Body of pancreas (tissue), 4 donors: ENCODE measurements at regions not wholly inside any gene's neighbourhood (a gene's known extent, or its start where the extent isn't known, plus 50 kb on each side); places are given as distances from the start of the nearest gene placed in this dataset.
"Not testable (repeated sequence)": the region's sequence is repeated elsewhere in the genome, so short reads cannot be mapped to it uniquely, and the experiment has no call there.

ENCODE experiments used
- ATAC-seq: fragments of 150-250 bp; one replicate; pipeline ENCODE4 v1.9.1; 2016
- DNase-seq, 4 donors: peaks; one replicate each; pipeline ENCODE4 v3.0.0-alpha.2; 2019
- H3K27ac ChIP-seq, 4 donors: fragments of 200-600 bp; sonication (generic); 1 replicate in 3 of 4; 2 replicates in 1 of 4; pipeline versions ENCODE4 v1.5.1 to v1.6.1; 2016 to 2019; ENCODE audit warnings: mild to moderate bottlenecking in 1 of 4, mixed read lengths in 1 of 4, moderate library complexity in 1 of 4
- H3K27me3 ChIP-seq, 2 donors: fragments of 200-600 bp; sonication (generic); one replicate each; pipeline ENCODE4 v1.6.0; 2016; ENCODE audit warnings: mild to moderate bottlenecking in 1 of 2
- H3K36me3 ChIP-seq, 2 donors: fragments of 200-600 bp; sonication (generic); replicated peaks in 1 of 2; 2 replicates each; pipeline ENCODE4 v1.5.1; 2016; ENCODE audit warnings: low read depth in 2 of 2; ENCODE audit not compliant: insufficient read depth in 1 of 2
- H3K4me1 ChIP-seq: fragments of 200-600 bp; sonication (generic); one replicate; pipeline ENCODE4 v1.6.0; 2016
- H3K4me3 ChIP-seq, 2 donors: fragments of 200-600 bp; sonication (generic); 1 replicate in 1 of 2; 2 replicates in 1 of 2; pipeline ENCODE4 v1.5.1; 2016 to 2019
- H3K9me3 ChIP-seq, 3 donors: fragments of 200-600 bp; sonication (generic); 1 replicate in 2 of 3; 2 replicates in 1 of 3; pipeline ENCODE4 v1.5.1; 2016
- WGBS, 2 donors: methylation state at CpG; one replicate each; pipeline ENCODE4 v1.1.5; 2017; 5-methylcytosine and 5-hydroxymethylcytosine counted together
- intact Hi-C: fragments of 100-400 bp; cut with DNase I; formaldehyde crosslinking; loops from one replicate; pipeline ENCODE4 v1.15.1; 2023

DNA sequence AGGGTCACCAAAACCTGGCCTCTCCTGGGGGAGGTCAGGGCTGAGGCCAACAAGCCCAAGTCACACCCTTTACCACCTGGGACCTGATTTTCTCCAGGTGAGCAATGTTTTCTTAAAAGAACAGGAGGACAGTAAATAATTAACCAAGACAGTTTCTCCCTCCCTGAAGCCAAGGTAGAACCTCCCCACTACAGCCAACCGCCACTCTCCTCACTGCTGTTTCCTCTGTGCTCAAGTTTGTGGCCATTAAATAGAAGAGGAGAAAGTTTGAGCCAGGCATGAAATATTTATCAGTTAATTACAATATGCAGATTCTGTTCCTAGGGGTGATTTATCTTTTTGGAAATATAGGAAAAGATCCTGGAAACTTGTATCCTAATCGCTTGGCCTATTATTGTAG, 150.6 kb upstream of the ANKRD20A1 start:
- peak in 3 of 4 donors; percentile 19 to 42 (median 37) for DNase-seq
- H3K4me1 ChIP-seq, intact Hi-C loops: not testable (repeated sequence)

DNA sequence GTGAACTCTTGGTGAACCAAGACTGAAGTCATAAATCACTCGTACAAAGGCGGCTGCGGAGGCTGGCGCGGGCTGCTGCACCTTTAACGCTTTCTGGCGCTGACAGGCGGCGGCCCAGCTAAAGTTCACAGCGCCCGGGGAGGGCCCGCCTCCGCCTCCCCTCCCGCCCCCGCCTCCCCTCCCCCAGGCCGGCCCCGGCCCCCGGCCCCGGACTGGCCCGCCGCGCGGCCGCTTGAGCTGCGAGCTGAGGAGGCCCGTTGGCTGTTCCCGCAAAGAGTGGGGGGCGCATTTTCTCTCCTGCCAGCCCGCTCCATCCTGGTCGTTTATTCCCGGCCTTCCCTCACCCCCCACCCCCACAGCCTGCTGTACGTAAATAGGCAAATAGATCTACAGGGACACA, 147.3 kb upstream of the ANKRD20A1 start:
- H3K9me3 ChIP-seq, H3K4me1 ChIP-seq, H3K36me3 ChIP-seq, H3K27ac ChIP-seq, H3K4me3 ChIP-seq, intact Hi-C loops, H3K27me3 ChIP-seq: not testable (repeated sequence)
- WGBS, 2 donors, result no CpG with 5 or more reads among the region's 32 CpGs
- ATAC-seq (peak; percentile 52), DNase-seq (peak in 2 of 4 donors; percentile 5)

More for the DNA sequence above, 150.6 kb upstream of the ANKRD20A1 start:
- ATAC-seq, H3K9me3 ChIP-seq, H3K4me3 ChIP-seq, H3K27me3 ChIP-seq, H3K36me3 ChIP-seq, H3K27ac ChIP-seq: not testable (repeated sequence)
- no CpG with 5 or more reads among the region's 2 CpGs for WGBS, 2 donors

DNA sequence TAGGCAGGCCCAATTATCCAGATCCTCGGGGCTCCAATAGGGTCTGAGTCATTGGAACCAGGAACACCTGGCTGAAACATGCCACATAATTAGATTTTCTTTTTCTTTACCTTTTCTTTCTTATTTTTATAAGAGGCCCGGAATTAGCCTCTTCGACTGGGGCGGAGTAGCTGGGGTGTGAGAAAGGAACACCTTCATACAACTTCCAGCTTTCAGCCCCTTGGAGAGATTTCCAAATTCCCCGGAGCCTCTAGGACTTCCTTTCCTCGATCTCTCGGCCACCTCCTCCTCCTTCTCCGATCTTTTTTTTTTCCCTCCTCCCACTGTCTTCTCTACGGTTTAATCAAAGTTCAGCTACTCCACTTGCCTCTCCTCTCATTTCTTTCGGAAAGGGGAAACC, 146.8 kb upstream of the ANKRD20A1 start:
- peak in 3 of 4 donors; percentile 2 to 8 (median 5) for DNase-seq
- H3K4me1 ChIP-seq, H3K27ac ChIP-seq, H3K4me3 ChIP-seq, ATAC-seq, H3K9me3 ChIP-seq, H3K36me3 ChIP-seq, intact Hi-C loops, H3K27me3 ChIP-seq: not testable (repeated sequence)
- 56 to 73% methylated on average over 5 to 6 of the region's 10 CpGs for WGBS, 2 donors

DNA sequence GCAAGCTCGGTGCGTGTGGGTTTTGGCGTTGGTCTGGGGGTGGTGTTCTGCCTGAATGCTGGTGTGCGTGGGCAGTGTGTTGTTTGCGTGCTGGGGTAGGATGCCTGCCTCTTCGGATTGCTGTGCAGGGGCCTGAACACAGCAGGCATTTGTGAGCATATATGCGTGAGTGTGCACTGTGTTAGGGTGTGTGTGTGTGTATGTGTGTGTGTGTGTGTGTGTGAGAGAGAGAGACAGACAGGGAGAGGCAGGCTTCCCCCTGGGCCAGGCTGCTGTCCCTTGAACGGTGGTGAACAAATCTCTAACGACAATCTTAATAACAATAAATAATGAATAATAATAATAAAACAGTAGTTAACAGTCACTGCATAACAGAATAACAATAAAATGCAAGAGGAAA, 145.8 kb upstream of the ANKRD20A1 start:
- WGBS, 2 donors, result 48 to 58% methylated on average over 2 to 4 of the region's 9 CpGs

DNA sequence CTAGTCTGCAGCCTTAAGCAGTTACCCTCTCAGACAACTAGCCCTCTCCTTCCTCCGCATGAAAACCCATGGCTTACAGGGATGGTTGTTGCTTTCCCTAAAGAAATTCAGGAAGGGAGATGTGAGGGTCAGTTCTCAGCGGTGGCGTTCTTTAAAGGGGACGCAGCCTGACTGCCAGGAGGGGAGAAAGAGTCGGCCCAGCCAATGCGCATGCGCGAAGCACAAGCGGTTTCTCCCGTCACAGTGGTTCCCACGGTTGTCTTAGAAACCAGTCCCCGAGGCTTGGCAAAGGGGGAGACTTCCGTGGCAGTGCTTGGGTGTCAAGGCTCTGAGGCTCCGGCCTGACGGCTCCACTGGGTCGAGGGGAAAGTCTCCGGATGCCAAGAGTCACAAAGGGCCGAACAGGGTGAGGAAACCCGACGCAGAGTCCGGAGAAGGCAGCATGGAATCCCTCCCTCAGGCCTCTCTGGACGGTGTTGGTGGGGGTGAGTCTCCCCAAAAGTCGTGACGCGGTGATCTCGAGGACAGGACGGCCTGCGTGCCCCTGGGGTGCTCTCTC, 140.8 kb upstream of the ANKRD20A1 start:
- WGBS, 2 donors, result 16% methylated on average over 10 of the region's 28 CpGs; no CpG with 5 or more reads in 1 of the 2 donors
- H3K9me3 ChIP-seq, intact Hi-C loops, H3K36me3 ChIP-seq, H3K27me3 ChIP-seq, H3K4me3 ChIP-seq, H3K27ac ChIP-seq, H3K4me1 ChIP-seq, ATAC-seq: not testable (repeated sequence)
- peak; percentile 10 to 65 (median 58) for DNase-seq

More for the DNA sequence above, 145.8 kb upstream of the ANKRD20A1 start:
- H3K27me3 ChIP-seq, H3K9me3 ChIP-seq, H3K36me3 ChIP-seq, intact Hi-C loops, H3K4me3 ChIP-seq, H3K4me1 ChIP-seq, DNase-seq, H3K27ac ChIP-seq, ATAC-seq: not testable (repeated sequence)

DNA sequence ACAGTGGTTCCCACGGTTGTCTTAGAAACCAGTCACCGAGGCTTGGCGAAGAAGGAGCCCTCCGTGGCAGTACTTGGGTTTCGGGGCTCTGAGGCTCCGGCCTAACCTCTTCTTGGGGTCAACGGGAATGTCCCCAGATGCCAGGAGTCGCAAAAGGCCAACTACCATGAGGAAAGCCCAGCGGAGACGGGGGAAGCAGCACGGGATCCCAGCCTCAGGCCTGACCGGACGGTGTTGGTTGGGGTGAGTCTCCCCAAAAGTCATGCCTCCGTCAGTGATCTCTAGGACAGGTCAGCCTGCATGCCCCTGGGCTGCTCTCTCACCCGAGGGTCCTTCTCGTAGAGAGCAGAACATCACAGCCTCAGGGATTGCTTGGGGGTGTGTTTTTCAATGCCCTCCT, 138.2 kb upstream of the ANKRD20A1 start:
- ATAC-seq, result not testable (repeated sequence)
- WGBS, 2 donors, result 63% methylated on average over 16 of the region's 16 CpGs; no CpG with 5 or more reads in 1 of the 2 donors

DNA sequence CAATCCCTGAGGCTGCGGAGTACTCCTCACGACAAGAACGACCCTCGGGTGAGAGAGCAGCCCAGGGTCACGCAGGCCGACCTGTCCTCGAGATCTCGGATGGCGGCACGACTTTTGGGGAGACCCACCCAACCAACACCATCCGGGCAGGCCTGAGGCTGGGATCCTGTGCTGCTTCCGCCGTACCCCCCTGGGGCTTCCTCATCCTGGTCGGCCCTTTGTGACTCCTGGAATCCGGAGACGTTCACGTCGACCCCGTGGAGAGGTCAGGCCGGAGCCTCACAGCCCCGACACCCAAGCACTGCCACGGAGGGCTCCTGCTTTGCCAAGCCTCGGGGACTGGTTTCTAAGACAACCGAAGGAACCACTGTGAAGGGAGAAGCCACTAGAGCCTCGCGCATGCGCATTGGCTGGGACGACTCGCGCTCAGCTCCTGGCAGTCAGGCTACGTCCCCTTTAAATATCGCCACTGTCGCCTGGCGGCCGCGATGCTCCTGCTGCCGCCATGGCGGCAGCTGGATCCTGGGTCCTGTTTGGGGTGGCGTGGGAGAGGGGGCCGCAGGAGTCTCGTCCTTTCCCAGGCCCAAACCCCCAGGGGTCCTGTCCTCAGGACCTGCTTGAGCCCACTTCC, 136.2 kb upstream of the ANKRD20A1 start:
- H3K4me1 ChIP-seq, H3K27me3 ChIP-seq, H3K9me3 ChIP-seq, H3K4me3 ChIP-seq, DNase-seq, H3K36me3 ChIP-seq, intact Hi-C loops, H3K27ac ChIP-seq: not testable (repeated sequence)
- ATAC-seq, result peak; percentile 89
- no CpG with 5 or more reads among the region's 41 CpGs for WGBS, 2 donors

More for the DNA sequence above, 138.2 kb upstream of the ANKRD20A1 start:
- DNase-seq, result peak in 3 of 4 donors; percentile 0 to 9 (median 8)
- H3K36me3 ChIP-seq, H3K27me3 ChIP-seq, H3K4me3 ChIP-seq, H3K4me1 ChIP-seq, H3K27ac ChIP-seq, intact Hi-C loops, H3K9me3 ChIP-seq: not testable (repeated sequence)

DNA sequence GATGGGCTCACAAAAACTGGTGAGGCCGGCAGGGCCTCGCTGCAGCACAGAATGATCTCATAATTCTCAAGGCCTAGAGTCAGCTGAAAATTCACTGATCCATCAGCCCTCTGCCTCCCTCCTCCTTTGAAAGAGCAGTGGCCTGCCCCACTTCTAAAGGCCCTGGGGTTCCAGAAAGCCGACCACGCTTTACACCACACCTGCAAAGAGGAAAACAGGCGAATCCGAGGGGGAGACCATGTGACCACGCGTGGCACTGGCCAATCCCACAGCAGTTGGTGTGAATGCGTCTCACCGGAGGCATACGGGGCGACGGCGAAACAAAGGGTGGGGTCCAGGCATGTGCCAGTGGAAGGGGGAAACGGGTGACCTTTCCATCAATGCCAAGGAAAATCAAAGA, 135.5 kb upstream of the ANKRD20A1 start:
- H3K4me3 ChIP-seq, H3K4me1 ChIP-seq, H3K36me3 ChIP-seq, intact Hi-C loops, H3K9me3 ChIP-seq, H3K27me3 ChIP-seq: not testable (repeated sequence)
- peak; percentile 19 for ATAC-seq
- peak overlapping the region in 3 of 4 donors; percentile 52 to 59 (median 58) for H3K27ac ChIP-seq
- WGBS, 2 donors, result 0 to 1% methylated on average over 4 to 8 of the region's 15 CpGs
- peak; percentile 3 to 41 (median 26) for DNase-seq

DNA sequence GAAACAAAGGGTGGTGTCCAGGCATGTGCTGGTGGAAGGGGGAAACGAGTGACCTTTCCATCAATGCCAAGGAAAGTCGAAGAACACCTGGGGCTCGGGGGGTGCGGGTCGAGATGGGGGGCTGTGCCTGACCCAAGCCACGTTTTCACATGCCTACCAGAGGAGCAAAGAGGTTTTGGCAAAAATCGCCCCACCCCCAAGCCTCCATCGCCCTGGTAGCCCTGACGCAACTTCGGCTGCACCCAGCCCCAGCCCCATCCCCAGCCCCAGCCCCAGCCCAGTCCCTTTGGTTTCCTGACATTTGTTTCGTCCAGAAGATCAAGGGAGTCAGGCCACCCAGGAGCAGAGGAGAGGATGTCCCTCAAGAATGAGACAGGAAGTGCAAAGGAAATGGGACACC, 133.8 kb upstream of the ANKRD20A1 start:
- peak; percentile 19 for ATAC-seq
- H3K36me3 ChIP-seq, H3K27ac ChIP-seq, H3K27me3 ChIP-seq, intact Hi-C loops, H3K4me1 ChIP-seq, H3K9me3 ChIP-seq, H3K4me3 ChIP-seq: not testable (repeated sequence)
- 4% methylated on average over 9 of the region's 11 CpGs; no CpG with 5 or more reads in 1 of the 2 donors for WGBS, 2 donors
- DNase-seq, result peak; percentile 27 to 48 (median 46)
